HepG2 (cell line): ENCODE measurements at regions not wholly inside any gene's neighbourhood (a gene's known extent, or its start where the extent isn't known, plus 50 kb on each side); places are given as distances from the start of the nearest gene placed in this dataset.

Source experiments
- ATAC-seq: fragments of 200-7000 bp; cut with Tn5 transposase; 3 replicates; pipeline ENCODE4 v1.9.1; 2020; ENCODE audit warnings: mild to moderate bottlenecking, moderate library complexity
- BruUV-seq: library from RNA; stranded (reverse); fragments of 400-500 nt; replicated peaks from 2 replicates; lab custom pipeline; 2021; lab: Mats Ljungman, UMichigan
- CTCF ChIA-PET: fragments of 300-600 bp; formaldehyde crosslinking; extraction: SDS; loops from one replicate; lab custom pipeline; 2021; ENCODE audit warnings: low total read pairs, inconsistent platforms, low intra/inter-chr PET ratio; lab: Yijun Ruan, JAX
- POLR2A ChIA-PET: fragments of 350-600 bp; sonication (Branson Sonifier 250); formaldehyde crosslinking; loops from one replicate; lab custom pipeline; 2020; ENCODE audit warnings: antibody characterized with exemption, inconsistent platforms; lab: Yijun Ruan, JAX
- DNase-seq: peaks from one replicate; pipeline ENCODE4 v3.0.0-alpha.2; 2015; ENCODE audit warnings: low spot score
- FAIRE-seq: peaks from 3 replicates; lab custom pipeline; 2011; peaks lifted over from hg19 to GRCh38; lab: Jason Lieb, UNC
- H2AFZ ChIP-seq: one replicate; pipeline ENCODE4 v1.6.1; 2011; ENCODE audit warnings: low read length, inconsistent platforms
- H3K27ac ChIP-seq: fragments of 300-600 bp; 3 replicates; pipeline ENCODE4 v1.8.0; 2011; ENCODE audit warnings: mixed run types, mild to moderate bottlenecking, mixed read lengths, low read length, inconsistent platforms; ENCODE audit not compliant: insufficient read depth; ENCODE audit errors: extremely low read length
- H3K27me3 ChIP-seq, 2 experiments: fragments of 200-600 bp in 1 of 2; 2 replicates in 1 of 2; 3 replicates in 1 of 2; pipeline versions ENCODE4 v1.6.0 to v1.8.0; 2011; ENCODE audit warnings: low read length in 2 of 2, mild to moderate bottlenecking in 2 of 2, moderate library complexity in 2 of 2, inconsistent platforms in 1 of 2; ENCODE audit not compliant: insufficient read depth in 2 of 2, control insufficient read depth in 1 of 2
- H3K36me3 ChIP-seq, 2 experiments: fragments of 200-600 bp in 1 of 2; replicated peaks in 1 of 2; 2 replicates in 1 of 2; 3 replicates in 1 of 2; pipeline versions ENCODE4 v1.5.1 to v1.8.0; 2011; ENCODE audit warnings: low read length in 2 of 2, inconsistent platforms in 1 of 2; ENCODE audit not compliant: insufficient read depth in 2 of 2, control insufficient read depth in 1 of 2
- H3K4me1 ChIP-seq: 2 replicates; pipeline ENCODE4 v1.5.1; 2012; ENCODE audit warnings: low read length, inconsistent platforms; ENCODE audit not compliant: insufficient read depth
- H3K4me2 ChIP-seq: 2 replicates; pipeline ENCODE4 v1.6.0; 2011; ENCODE audit warnings: low read depth, low read length, inconsistent platforms
- H3K4me3 ChIP-seq, 3 experiments: fragments of 200-600 bp in 1 of 3; sonication (generic), shearing (Covaris generic) in 1 of 3; replicated peaks in 1 of 3; 2 replicates each; pipeline ENCODE4 v1.5.1; 2011 to 2016; ENCODE audit warnings: low read length in 3 of 3, inconsistent platforms in 2 of 3, low read depth in 2 of 3, mild to moderate bottlenecking in 2 of 3, control low read depth in 1 of 3, mixed read lengths in 1 of 3; ENCODE audit not compliant: insufficient read depth in 1 of 3
- H3K79me2 ChIP-seq: one replicate; pipeline ENCODE4 v1.6.1; 2011; ENCODE audit warnings: low read length, inconsistent platforms; ENCODE audit not compliant: insufficient read depth
- H3K9ac ChIP-seq: 2 replicates; pipeline ENCODE4 v1.6.0; 2011; ENCODE audit warnings: mild to moderate bottlenecking, low read depth, low read length, inconsistent platforms; ENCODE audit not compliant: insufficient read depth
- H3K9me3 ChIP-seq: 2 replicates; pipeline ENCODE4 v1.5.1; 2012; ENCODE audit warnings: mild to moderate bottlenecking, low read length
- H4K20me1 ChIP-seq: 2 replicates; pipeline ENCODE4 v1.6.0; 2011; ENCODE audit warnings: inconsistent platforms, mild to moderate bottlenecking, low read length, moderate library complexity; ENCODE audit not compliant: insufficient read depth
- ADNP ChIP-seq: sonication (generic); formaldehyde crosslinking; IDR thresholded peaks from 2 replicates; pipeline ENCODE4 v1.4.0; 2020; ENCODE audit warnings: missing genetic modification reagents
- KDM2A ChIP-seq: sonication (generic); formaldehyde crosslinking; IDR thresholded peaks from 2 replicates; pipeline ENCODE4 v1.4.0; 2020; ENCODE audit warnings: low read depth, missing genetic modification reagents, borderline replicate concordance
- MYC ChIP-seq: sonication (generic); formaldehyde crosslinking; IDR thresholded peaks from 2 replicates; pipeline ENCODE4 v1.9.0; 2021; ENCODE audit warnings: missing genetic modification reagents, borderline replicate concordance
- NR2F2 ChIP-seq: IDR thresholded peaks from 2 replicates; pipeline ENCODE4 v1.6.1; 2012; ENCODE audit warnings: low read depth, inconsistent platforms, borderline replicate concordance
- PBX3 ChIP-seq: sonication (generic); formaldehyde crosslinking; IDR thresholded peaks from 2 replicates; pipeline ENCODE4 v1.8.1; 2023; ENCODE audit warnings: missing genetic modification reagents, inconsistent platforms, borderline replicate concordance
- ZNF407 ChIP-seq: sonication (generic); formaldehyde crosslinking; IDR thresholded peaks from one replicate; pipeline ENCODE4 v1.5.1; 2020; ENCODE audit warnings: mild to moderate bottlenecking, missing genetic modification reagents; ENCODE audit errors: not compliant biosample characterization
- WGBS: methylation state at CpG from one replicate; pipeline ENCODE4 v1.1.6; 2017; ENCODE audit warnings: low lambda C conversion rate; 5-methylcytosine and 5-hydroxymethylcytosine counted together
- in situ Hi-C: cut with HindIII; loops from 2 replicates; pipeline ENCODE4 v1.10.0; 2017; ENCODE audit warnings: low pct_unique_long_range_greater_than_20kb; ENCODE audit not compliant: extremely low pct_ligation_motif_present
- intact Hi-C: fragments of 100-400 bp; cut with micrococcal nuclease; formaldehyde crosslinking; loops from one replicate; pipeline ENCODE4 v1.10.0; 2022; ENCODE audit not compliant: unreplicated experiment

- in situ Hi-C loops (no loop called here), intact Hi-C loops (no loop called here)
- H3K27ac ChIP-seq: no peak overlapping the region
- H3K4me1 ChIP-seq: peaks cover 6% of the 10 kb centered on the region; the same call in 1 of the 2 replicates
- BruUV-seq: no TSS peak
- H2AFZ ChIP-seq: no peak overlapping the region
- H3K9ac ChIP-seq: no peak overlapping the region
- no peaks in the 10 kb centered on the region for H3K27me3 ChIP-seq
- FAIRE-seq (no peak), DNase-seq (no peak), ATAC-seq (no peak)
- H3K4me2 ChIP-seq: no peak overlapping the region
- H4K20me1 ChIP-seq: no peaks in the 10 kb centered on the region
- TF ChIP-seq PBX3 (CRISPR knock-in tag): no peak
- TF ChIP-seq MYC: no peak
- no peak for TF ChIP-seq ZNF407
- no peak for TF ChIP-seq NR2F2
- TF ChIP-seq ADNP (CRISPR knock-in tag): no peak
- TF ChIP-seq KDM2A (CRISPR knock-in tag): no peak
- no peaks in the 10 kb centered on the region for H3K9me3 ChIP-seq
- H3K36me3 ChIP-seq: no peaks in the 10 kb centered on the region
- WGBS: 60% methylated on average over 1 of the region's 3 CpGs
- no peaks in the 10 kb centered on the region for H3K79me2 ChIP-seq
- no peak overlapping the region for H3K4me3 ChIP-seq
- POLR2A ChIA-PET: interaction anchor here (0.6 kb wide), 1 partner anchor 9 kb away, joined by 4 read pairs; no protein-coding TSS in a partner anchor
- CTCF ChIA-PET: no interaction called here
Observed at GRCh38 chrX:39372115-39372514, 570.9 kb downstream of the MID1IP1 start.
